ENCODE measurements at regions not wholly inside any gene's neighbourhood (a gene's known extent, or its start where the extent isn't known, plus 50 kb on each side); places are given as distances from the start of the nearest gene placed in this dataset.

GRCh38 chr12:39240587-39240986 lies 202.3 kb downstream of the KIF21A start:
- no peak for DNase-seq (ENCODE audit: low read depth, low spot score)
- Histone ChIP-seq H3K4me1 (ENCODE audit: control insufficient read depth, insufficient read depth, low read length) (no peaks in the 10 kb centered on the region), H3K36me3 (ENCODE audit: control insufficient read depth, insufficient read depth, low read length) (no peaks in the 10 kb centered on the region), H3K9me3 (ENCODE audit: control insufficient read depth, insufficient read depth, low read length) (no peaks in the 10 kb centered on the region), H3K27ac (ENCODE audit: low read length) (no peak overlapping the region), H3K4me3 (ENCODE audit: low read length) (no peak overlapping the region), H3K27me3 (ENCODE audit: control insufficient read depth, insufficient read depth, low read length) (no peaks in the 10 kb centered on the region)
- no CpG with 5 or more reads among the region's 1 CpG for WGBS (ENCODE audit: insufficient coverage, insufficient read length)

GRCh38 chr12:39239490-39240486 lies 203.1 kb downstream of the KIF21A start:
- DNase-seq (ENCODE audit: low read depth, low spot score), result no peak
- no peaks in the 10 kb centered on the region for H3K36me3 ChIP-seq (ENCODE audit: control insufficient read depth, insufficient read depth, low read length)
- no peaks in the 10 kb centered on the region for H3K27me3 ChIP-seq (ENCODE audit: control insufficient read depth, insufficient read depth, low read length)
- H3K4me1 ChIP-seq (ENCODE audit: control insufficient read depth, insufficient read depth, low read length), result no peaks in the 10 kb centered on the region
- no CpG with 5 or more reads among the region's 5 CpGs for WGBS (ENCODE audit: insufficient coverage, insufficient read length)
- H3K27ac ChIP-seq (ENCODE audit: low read length), result no peak overlapping the region
- no peaks in the 10 kb centered on the region for H3K9me3 ChIP-seq (ENCODE audit: control insufficient read depth, insufficient read depth, low read length)
- no peak overlapping the region for H3K4me3 ChIP-seq (ENCODE audit: low read length)

- no peak overlapping the region for H3K4me3 ChIP-seq (ENCODE audit: low read length)
- DNase-seq (ENCODE audit: low read depth, low spot score), result no peak
- no CpG with 5 or more reads among the region's 2 CpGs for WGBS (ENCODE audit: insufficient coverage, insufficient read length)
- H3K27me3 ChIP-seq (ENCODE audit: control insufficient read depth, insufficient read depth, low read length), result no peaks in the 10 kb centered on the region
- H3K4me1 ChIP-seq (ENCODE audit: control insufficient read depth, insufficient read depth, low read length), result no peaks in the 10 kb centered on the region
- no peak overlapping the region for H3K27ac ChIP-seq (ENCODE audit: low read length)
- H3K9me3 ChIP-seq (ENCODE audit: control insufficient read depth, insufficient read depth, low read length), result no peaks in the 10 kb centered on the region
- H3K36me3 ChIP-seq (ENCODE audit: control insufficient read depth, insufficient read depth, low read length), result no peaks in the 10 kb centered on the region
Observed at GRCh38 chr12:39237004-39237403, 205.9 kb downstream of the KIF21A start.

GRCh38 chr12:39235990-39236767 lies 206.7 kb downstream of the KIF21A start:
- no peaks in the 10 kb centered on the region for H3K36me3 ChIP-seq (ENCODE audit: control insufficient read depth, insufficient read depth, low read length)
- H3K27me3 ChIP-seq (ENCODE audit: control insufficient read depth, insufficient read depth, low read length), result no peaks in the 10 kb centered on the region
- no peaks in the 10 kb centered on the region for H3K9me3 ChIP-seq (ENCODE audit: control insufficient read depth, insufficient read depth, low read length)
- no peak overlapping the region for H3K4me3 ChIP-seq (ENCODE audit: low read length)
- no peak for DNase-seq (ENCODE audit: low read depth, low spot score)
- H3K27ac ChIP-seq (ENCODE audit: low read length), result no peak overlapping the region
- no peaks in the 10 kb centered on the region for H3K4me1 ChIP-seq (ENCODE audit: control insufficient read depth, insufficient read depth, low read length)
- WGBS (ENCODE audit: insufficient coverage, insufficient read length), result no CpG with 5 or more reads among the region's 4 CpGs

- no peak for DNase-seq (ENCODE audit: low read depth, low spot score)
- no peak overlapping the region for H3K4me3 ChIP-seq (ENCODE audit: low read length)
- WGBS (ENCODE audit: insufficient coverage, insufficient read length), result no CpG with 5 or more reads among the region's 3 CpGs
- no peaks in the 10 kb centered on the region for H3K27me3 ChIP-seq (ENCODE audit: control insufficient read depth, insufficient read depth, low read length)
- H3K36me3 ChIP-seq (ENCODE audit: control insufficient read depth, insufficient read depth, low read length), result no peaks in the 10 kb centered on the region
- no peaks in the 10 kb centered on the region for H3K9me3 ChIP-seq (ENCODE audit: control insufficient read depth, insufficient read depth, low read length)
- no peak overlapping the region for H3K27ac ChIP-seq (ENCODE audit: low read length)
- H3K4me1 ChIP-seq (ENCODE audit: control insufficient read depth, insufficient read depth, low read length), result no peaks in the 10 kb centered on the region
Observed at GRCh38 chr12:39230086-39230485, 212.8 kb downstream of the KIF21A start.

- H3K4me1 ChIP-seq (ENCODE audit: control insufficient read depth, insufficient read depth, low read length), result no peaks in the 10 kb centered on the region
- no peak overlapping the region for H3K4me3 ChIP-seq (ENCODE audit: low read length)
- no peaks in the 10 kb centered on the region for H3K9me3 ChIP-seq (ENCODE audit: control insufficient read depth, insufficient read depth, low read length)
- no CpG with 5 or more reads among the region's 2 CpGs for WGBS (ENCODE audit: insufficient coverage, insufficient read length)
- no peak for DNase-seq (ENCODE audit: low read depth, low spot score)
- H3K27me3 ChIP-seq (ENCODE audit: control insufficient read depth, insufficient read depth, low read length), result no peaks in the 10 kb centered on the region
- no peak overlapping the region for H3K27ac ChIP-seq (ENCODE audit: low read length)
- H3K36me3 ChIP-seq (ENCODE audit: control insufficient read depth, insufficient read depth, low read length), result no peaks in the 10 kb centered on the region
Observed at GRCh38 chr12:39227218-39227617, 215.7 kb downstream of the KIF21A start.

- H3K9me3 ChIP-seq (ENCODE audit: control insufficient read depth, insufficient read depth, low read length), result no peaks in the 10 kb centered on the region
- no peak for DNase-seq (ENCODE audit: low read depth, low spot score)
- no peaks in the 10 kb centered on the region for H3K27me3 ChIP-seq (ENCODE audit: control insufficient read depth, insufficient read depth, low read length)
- no peak overlapping the region for H3K4me3 ChIP-seq (ENCODE audit: low read length)
- H3K4me1 ChIP-seq (ENCODE audit: control insufficient read depth, insufficient read depth, low read length), result no peaks in the 10 kb centered on the region
- H3K27ac ChIP-seq (ENCODE audit: low read length), result no peak overlapping the region
- no peaks in the 10 kb centered on the region for H3K36me3 ChIP-seq (ENCODE audit: control insufficient read depth, insufficient read depth, low read length)
Observed at GRCh38 chr12:39224971-39225370, 217.9 kb downstream of the KIF21A start.

- Histone ChIP-seq H3K4me1 (ENCODE audit: control insufficient read depth, insufficient read depth, low read length) (no peaks in the 10 kb centered on the region), H3K9me3 (ENCODE audit: control insufficient read depth, insufficient read depth, low read length) (no peaks in the 10 kb centered on the region), H3K36me3 (ENCODE audit: control insufficient read depth, insufficient read depth, low read length) (no peaks in the 10 kb centered on the region), H3K4me3 (ENCODE audit: low read length) (no peak overlapping the region), H3K27ac (ENCODE audit: low read length) (no peak overlapping the region), H3K27me3 (ENCODE audit: control insufficient read depth, insufficient read depth, low read length) (no peaks in the 10 kb centered on the region)
- DNase-seq (ENCODE audit: low read depth, low spot score), result no peak
- WGBS (ENCODE audit: insufficient coverage, insufficient read length), result no CpG with 5 or more reads among the region's 4 CpGs
Observed at GRCh38 chr12:39205969-39206368, 237.0 kb downstream of the KIF21A start.

- no peaks in the 10 kb centered on the region for H3K9me3 ChIP-seq (ENCODE audit: control insufficient read depth, insufficient read depth, low read length)
- no peak overlapping the region for H3K4me3 ChIP-seq (ENCODE audit: low read length)
- H3K27ac ChIP-seq (ENCODE audit: low read length), result no peak overlapping the region
- no peaks in the 10 kb centered on the region for H3K27me3 ChIP-seq (ENCODE audit: control insufficient read depth, insufficient read depth, low read length)
- no peaks in the 10 kb centered on the region for H3K4me1 ChIP-seq (ENCODE audit: control insufficient read depth, insufficient read depth, low read length)
- H3K36me3 ChIP-seq (ENCODE audit: control insufficient read depth, insufficient read depth, low read length), result no peaks in the 10 kb centered on the region
- no peak for DNase-seq (ENCODE audit: low read depth, low spot score)
- no CpG with 5 or more reads among the region's 4 CpGs for WGBS (ENCODE audit: insufficient coverage, insufficient read length)
Observed at GRCh38 chr12:39199351-39199750, 243.6 kb downstream of the KIF21A start.

- H3K4me3 ChIP-seq (ENCODE audit: low read length), result no peak overlapping the region
- no peak for DNase-seq (ENCODE audit: low read depth, low spot score)
- no peaks in the 10 kb centered on the region for H3K27me3 ChIP-seq (ENCODE audit: control insufficient read depth, insufficient read depth, low read length)
- no peak overlapping the region for H3K27ac ChIP-seq (ENCODE audit: low read length)
- H3K9me3 ChIP-seq (ENCODE audit: control insufficient read depth, insufficient read depth, low read length), result no peaks in the 10 kb centered on the region
- no peaks in the 10 kb centered on the region; the same call in 1 of the 2 replicates for H3K4me1 ChIP-seq (ENCODE audit: control insufficient read depth, insufficient read depth, low read length)
- H3K36me3 ChIP-seq (ENCODE audit: control insufficient read depth, insufficient read depth, low read length), result no peaks in the 10 kb centered on the region
- 100% methylated on average over 1 of the region's 5 CpGs for WGBS (ENCODE audit: insufficient coverage, insufficient read length)
Observed at GRCh38 chr12:39188689-39189088, 254.2 kb downstream of the KIF21A start.

Measured in iPS DF 6.9 (cell line).